ENCODE measurements at regions not wholly inside any gene's neighbourhood (a gene's known extent, or its start where the extent isn't known, plus 50 kb on each side); places are given as distances from the start of the nearest gene placed in this dataset.

- no peak for TF ChIP-seq REST (IDR thresholded peaks at IDR 0.05)
- TF ChIP-seq CTCF (IDR thresholded peaks at IDR 0.05; ENCODE audit: low read depth, low read length, missing input control), result no peak
- no peak for TF ChIP-seq SP1 (IDR thresholded peaks at IDR 0.05)
- TF ChIP-seq TAF1 (conservative IDR thresholded peaks at IDR 0.05), result no peak
- TF ChIP-seq ZBTB33 (IDR thresholded peaks at IDR 0.05), result no peak
Measured at GRCh38 chr14:105851716-105852377, 325.5 kb downstream of the TMEM121 start.
